ENCODE measurements at regions not wholly inside any gene's neighbourhood (a gene's known extent, or its start where the extent isn't known, plus 50 kb on each side); places are given as distances from the start of the nearest gene placed in this dataset.

DNA sequence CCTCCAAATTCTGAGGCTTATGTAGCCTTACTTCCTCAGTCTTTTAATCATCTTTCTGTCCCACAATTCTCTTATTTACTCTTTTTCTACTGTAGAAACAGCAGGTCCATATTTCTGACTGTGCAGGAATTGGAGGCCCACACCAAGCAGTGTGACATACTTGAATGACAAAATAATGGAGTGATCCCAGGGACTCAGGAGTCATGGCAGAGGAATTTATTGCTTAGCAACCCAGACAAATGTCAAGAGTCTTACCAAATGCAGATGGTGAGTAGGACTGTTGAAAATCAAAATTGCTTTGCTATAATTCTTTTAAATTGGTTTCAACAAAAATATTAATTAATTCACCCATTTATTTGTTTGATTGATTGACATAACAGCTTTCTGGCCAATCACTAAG, 59.9 kb downstream of the HTR1B start:
- DNase-seq (ENCODE audit: low spot score) = no peak

DNA sequence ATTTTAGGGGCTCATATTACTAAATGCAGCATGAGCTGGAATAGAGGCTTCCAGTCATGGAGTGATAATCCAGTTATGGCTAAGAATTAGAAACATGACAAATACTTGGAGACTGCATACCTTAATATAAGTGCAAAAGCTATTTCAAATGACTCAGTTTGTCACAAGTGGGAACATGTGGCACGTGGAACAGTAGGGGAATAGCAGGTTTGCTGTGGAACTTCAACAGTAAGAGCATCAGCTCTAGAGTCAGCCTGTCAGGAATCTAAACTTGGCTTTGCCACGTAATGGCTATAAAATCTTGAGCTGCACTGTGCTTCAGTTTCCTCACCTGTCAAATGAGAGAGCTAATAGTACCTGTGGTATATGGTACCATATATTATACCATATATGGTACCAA, 62.1 kb downstream of the HTR1B start:
- no peak for DNase-seq (ENCODE audit: low spot score)

GRCh38 chr6:77397561-77397960, 65.7 kb downstream of the HTR1B start:
- DNase-seq (ENCODE audit: low spot score) = no peak

DNA sequence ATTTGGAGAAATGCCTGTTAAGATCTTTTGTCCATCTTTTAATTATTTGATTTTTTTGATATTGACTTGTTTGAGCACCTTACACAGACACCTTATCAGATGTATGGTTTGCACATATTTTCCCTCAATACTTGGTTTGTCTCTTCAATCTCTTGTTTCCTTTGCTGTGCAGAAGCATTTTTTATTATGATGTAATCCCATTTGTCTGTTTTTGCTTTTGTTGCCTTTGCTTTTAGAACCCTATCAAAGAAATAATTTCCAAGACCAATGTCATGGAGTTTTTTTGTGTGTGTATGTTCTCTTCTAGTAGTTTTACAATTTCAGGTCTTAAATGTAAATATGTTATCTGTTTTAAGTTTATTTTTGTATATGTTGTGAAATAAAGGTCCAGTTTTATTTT, 73.9 kb downstream of the HTR1B start:
- no peak for DNase-seq (ENCODE audit: low spot score)

GRCh38 chr6:77383026-77383425, 80.3 kb downstream of the HTR1B start:
- no peak for DNase-seq (ENCODE audit: low spot score)

- DNase-seq (ENCODE audit: low spot score) = no peak
Observed at GRCh38 chr6:77373955-77374354, 89.3 kb downstream of the HTR1B start.

- DNase-seq (ENCODE audit: low spot score) = no peak
Observed at GRCh38 chr6:77371748-77372147, 91.5 kb downstream of the HTR1B start.

- no peak for DNase-seq (ENCODE audit: low spot score)
Observed at GRCh38 chr6:77368660-77369313, 94.5 kb downstream of the HTR1B start.

DNA sequence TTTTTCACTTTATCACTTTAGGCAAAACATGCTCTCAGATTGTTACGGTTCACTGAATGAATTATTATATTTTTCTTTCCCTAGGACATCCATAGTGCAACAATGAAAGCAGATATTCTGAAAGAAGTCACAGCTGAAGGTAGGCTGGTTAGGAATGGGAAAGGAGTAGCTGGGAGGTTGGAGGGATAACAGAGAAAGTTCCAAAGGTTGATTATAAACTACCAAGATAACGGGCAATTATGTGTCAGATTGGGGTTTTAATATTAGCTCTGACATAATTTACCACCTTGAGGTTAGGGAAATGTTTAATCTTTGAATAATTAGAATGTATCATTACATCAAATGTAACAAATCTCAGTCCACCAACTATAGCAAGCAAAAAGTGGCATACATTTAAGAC, 96.5 kb downstream of the HTR1B start:
- DNase-seq (ENCODE audit: low spot score) = no peak

DNA sequence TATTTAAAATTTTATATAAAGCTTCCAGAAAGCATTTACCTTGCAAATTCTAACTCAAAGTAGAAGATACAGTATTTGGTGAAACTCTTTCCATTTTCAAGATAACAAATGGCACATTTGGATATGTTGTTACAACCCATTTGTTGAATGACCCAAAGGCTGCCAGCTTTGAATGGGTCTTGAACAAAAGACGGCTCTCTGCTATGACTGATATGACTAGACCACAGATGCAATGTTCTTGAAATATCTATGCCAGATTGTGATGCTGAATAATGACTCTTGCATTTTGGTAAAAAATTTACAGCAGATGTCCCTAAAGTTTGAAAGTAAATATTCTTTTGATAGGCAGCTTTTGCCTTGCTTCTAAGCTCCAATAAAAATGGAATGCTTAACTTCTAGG, 99.6 kb downstream of the HTR1B start:
- DNase-seq (ENCODE audit: low spot score) = no peak

- DNase-seq (ENCODE audit: low spot score) = no peak
Observed at GRCh38 chr6:77362055-77362454, 101.2 kb downstream of the HTR1B start.

DNA sequence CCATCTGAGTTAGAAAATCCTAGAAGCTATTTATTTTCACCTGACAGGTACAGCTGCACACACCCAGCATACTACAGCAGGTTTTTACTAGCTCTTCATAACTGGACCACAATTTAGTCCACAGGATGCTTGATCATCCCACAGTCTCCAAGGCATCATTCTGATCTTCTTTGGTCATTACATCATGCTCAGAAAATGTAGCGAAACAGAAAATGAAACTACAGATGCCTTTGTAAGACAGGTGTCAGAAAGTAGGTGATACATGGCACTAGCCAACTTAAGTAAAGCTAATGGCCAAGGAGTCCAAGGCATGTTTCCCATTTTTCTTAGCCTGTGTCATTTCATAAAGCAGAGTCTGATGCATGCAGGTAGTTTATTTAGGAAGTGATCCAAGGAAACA, 102.3 kb downstream of the HTR1B start:
- DNase-seq (ENCODE audit: low spot score) = no peak

DNA sequence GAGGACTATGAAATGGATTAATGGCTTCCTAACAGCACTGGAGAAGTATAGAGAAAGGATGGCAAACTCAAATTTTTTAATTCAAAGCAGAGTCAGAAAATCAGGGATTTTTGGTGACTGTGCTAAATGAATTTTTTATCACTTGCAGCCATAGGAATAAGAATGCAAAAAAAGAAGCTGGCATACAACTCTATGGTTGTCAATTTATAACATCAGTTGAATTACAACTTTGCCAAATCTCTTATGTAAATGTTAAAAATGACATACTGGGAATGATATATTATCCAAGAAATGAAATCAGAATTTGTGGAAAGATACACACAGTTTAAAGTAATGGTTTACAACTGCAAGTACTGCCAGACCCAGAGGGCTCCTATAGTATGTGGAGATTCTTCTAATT, 106.5 kb downstream of the HTR1B start:
- DNase-seq (ENCODE audit: low spot score) = no peak

- no peak for DNase-seq (ENCODE audit: low spot score)
Observed at GRCh38 chr6:77354581-77354980, 108.7 kb downstream of the HTR1B start.

- DNase-seq (ENCODE audit: low spot score) = no peak
Observed at GRCh38 chr6:77353129-77353528, 110.2 kb downstream of the HTR1B start.

GRCh38 chr6:77341058-77341986, 122.0 kb downstream of the HTR1B start:
- DNase-seq (ENCODE audit: low spot score) = no peak

- no peak for DNase-seq (ENCODE audit: low spot score)
Observed at GRCh38 chr6:77340331-77340730, 123.0 kb downstream of the HTR1B start.

- no peak for DNase-seq (ENCODE audit: low spot score)
Observed at GRCh38 chr6:77339926-77340325, 123.4 kb downstream of the HTR1B start.

DNA sequence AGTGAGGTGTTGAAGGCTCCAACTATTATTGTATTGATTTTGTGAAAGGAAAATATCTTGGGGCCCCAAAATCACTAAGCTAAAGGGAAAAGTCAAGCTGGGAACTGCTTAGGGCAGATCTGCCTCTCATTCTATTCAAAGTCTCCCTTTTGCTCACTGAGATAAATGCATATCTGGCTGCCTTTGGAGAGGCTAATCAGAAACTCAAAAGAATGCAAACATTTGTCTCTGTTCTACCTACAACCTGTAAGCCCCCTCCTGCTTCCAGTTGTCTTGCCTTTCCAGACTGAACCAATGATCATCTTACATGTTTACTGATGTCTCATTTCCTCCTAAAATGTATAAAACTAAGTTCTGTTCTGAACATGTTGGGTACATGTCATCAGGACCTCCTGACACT, 125.9 kb downstream of the HTR1B start:
- DNase-seq (ENCODE audit: low spot score) = no peak

DNA sequence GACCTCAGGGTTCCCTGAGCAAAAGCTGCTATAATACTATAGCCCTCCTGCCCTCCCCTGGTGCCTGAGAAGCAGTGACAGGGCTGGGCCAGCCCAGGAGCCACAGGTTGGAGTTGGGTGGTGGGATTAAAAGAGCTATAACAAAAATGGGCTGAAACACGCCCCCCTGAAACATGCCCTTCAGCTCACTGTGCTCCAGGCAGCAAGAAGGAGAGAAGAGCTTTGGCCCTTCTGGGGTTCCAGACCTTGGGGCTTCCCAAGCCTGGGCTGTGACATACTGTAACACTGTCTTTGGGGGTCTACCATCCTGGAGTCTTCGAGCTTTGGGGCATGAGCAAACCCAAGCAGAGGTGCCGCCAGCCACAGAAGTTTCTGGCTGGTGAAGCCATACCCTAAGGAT, 129.2 kb downstream of the HTR1B start:
- no peak for DNase-seq (ENCODE audit: low spot score)

- DNase-seq (ENCODE audit: low spot score) = no peak
Observed at GRCh38 chr6:77332915-77333623, 130.2 kb downstream of the HTR1B start.

GRCh38 chr6:77326711-77327110, 136.6 kb downstream of the HTR1B start:
- no peak for DNase-seq (ENCODE audit: low spot score)

- no peak for DNase-seq (ENCODE audit: low spot score)
Observed at GRCh38 chr6:77326029-77326428, 137.3 kb downstream of the HTR1B start.
